CD14-positive monocyte (primary cell): ENCODE measurements at regions not wholly inside any gene's neighbourhood (a gene's known extent, or its start where the extent isn't known, plus 50 kb on each side); places are given as distances from the start of the nearest gene placed in this dataset.

ENCODE experiments used
- DNase-seq, 3 donors: peaks; one replicate each; pipeline ENCODE4 v3.0.0-alpha.2; 2011 to 2022
- H2AFZ ChIP-seq: 2 replicates; pipeline ENCODE4 v1.6.0; 2012; ENCODE audit warnings: mild to moderate bottlenecking, low read depth, low read length, inconsistent platforms; ENCODE audit not compliant: insufficient read depth, poor library complexity, severe bottlenecking
- H3K27ac ChIP-seq, 2 donors: 1 replicate in 1 of 2; 2 replicates in 1 of 2; pipeline ENCODE4 v1.5.1; 2012 to 2013; ENCODE audit warnings: low read length in 2 of 2, control low read depth in 1 of 2, inconsistent platforms in 1 of 2, low read depth in 1 of 2, mild to moderate bottlenecking in 1 of 2
- H3K27me3 ChIP-seq, 2 donors: one replicate each; pipeline versions ENCODE4 v1.6.0 to v1.6.1; 2011 to 2013; ENCODE audit warnings: low read length in 2 of 2; ENCODE audit not compliant: control insufficient read depth in 2 of 2, insufficient read depth in 2 of 2
- H3K36me3 ChIP-seq, 2 donors: replicated peaks in 1 of 2; 1 replicate in 1 of 2; 2 replicates in 1 of 2; pipeline versions ENCODE4 v1.5.1 to v1.6.1; 2012 to 2013; ENCODE audit warnings: low read length in 2 of 2, control low read depth in 1 of 2, inconsistent platforms in 1 of 2, mild to moderate bottlenecking in 1 of 2; ENCODE audit not compliant: insufficient read depth in 2 of 2, control insufficient read depth in 1 of 2
- H3K4me1 ChIP-seq, 2 donors: 1 replicate in 1 of 2; 2 replicates in 1 of 2; pipeline versions ENCODE4 v1.5.1 to v1.6.1; 2012 to 2013; ENCODE audit warnings: low read length in 2 of 2, control low read depth in 1 of 2, inconsistent platforms in 1 of 2, mild to moderate bottlenecking in 1 of 2, moderate library complexity in 1 of 2; ENCODE audit not compliant: insufficient read depth in 2 of 2, control insufficient read depth in 1 of 2
- H3K4me2 ChIP-seq: replicated peaks from 2 replicates; pipeline ENCODE3; 2012; ENCODE audit warnings: low read length, moderate library complexity, mild to moderate bottlenecking; ENCODE audit not compliant: poor library complexity, severe bottlenecking; ENCODE audit errors: extremely low read depth
- H3K4me3 ChIP-seq, 3 experiments: fragments of 200-600 bp in 1 of 3; sonication (generic) in 1 of 3; replicated peaks in 1 of 3; 1 replicate in 2 of 3; 2 replicates in 1 of 3; pipeline ENCODE4 v1.5.1; 2011 to 2013; ENCODE audit warnings: low read length in 3 of 3, mild to moderate bottlenecking in 3 of 3, control low read depth in 2 of 3, low read depth in 2 of 3, inconsistent platforms in 1 of 3, moderate library complexity in 1 of 3
- H3K79me2 ChIP-seq: 2 replicates; pipeline ENCODE4 v1.6.0; 2012; ENCODE audit warnings: mild to moderate bottlenecking, control low read depth, inconsistent platforms, low read length, moderate library complexity; ENCODE audit not compliant: insufficient read depth
- H3K9ac ChIP-seq: 2 replicates; pipeline ENCODE4 v1.6.0; 2017; ENCODE audit warnings: low read length, mild to moderate bottlenecking; ENCODE audit not compliant: insufficient read depth, poor library complexity, severe bottlenecking
- H3K9me3 ChIP-seq, 2 donors: replicated peaks in 1 of 2; 1 replicate in 1 of 2; 2 replicates in 1 of 2; pipeline versions ENCODE4 v1.5.1 to v1.6.1; 2012 to 2013; ENCODE audit warnings: low read length in 2 of 2, control low read depth in 1 of 2; ENCODE audit not compliant: control insufficient read depth in 1 of 2, insufficient read depth in 1 of 2
- H4K20me1 ChIP-seq: 2 replicates; pipeline ENCODE4 v1.6.0; 2012; ENCODE audit warnings: mild to moderate bottlenecking, low read length, control low read depth, moderate library complexity; ENCODE audit not compliant: insufficient read depth
- H3K27ac Mint-ChIP-seq, 7 donors: one replicate each; pipeline ENCODE4 v1.8.0; 2020; ENCODE audit warnings: mild to moderate bottlenecking in 7 of 7, mixed read lengths in 7 of 7, moderate library complexity in 6 of 7, inconsistent platforms in 2 of 7
- H3K27me3 Mint-ChIP-seq, 3 donors: one replicate each; pipeline ENCODE4 v1.8.0; 2021 to 2022; ENCODE audit warnings: low read depth in 3 of 3, mild to moderate bottlenecking in 3 of 3, mixed read lengths in 3 of 3, moderate library complexity in 3 of 3, inconsistent platforms in 1 of 3
- H3K36me3 Mint-ChIP-seq, 2 donors: one replicate each; pipeline ENCODE4 v1.8.0; 2020; ENCODE audit warnings: mixed read lengths in 2 of 2, inconsistent platforms in 1 of 2, mild to moderate bottlenecking in 1 of 2
- H3K4me1 Mint-ChIP-seq: one replicate; pipeline ENCODE4 v1.8.0; 2020; ENCODE audit warnings: mild to moderate bottlenecking, mixed read lengths
- H3K4me3 Mint-ChIP-seq, 2 donors: one replicate each; pipeline ENCODE4 v1.8.0; 2020; ENCODE audit warnings: mild to moderate bottlenecking in 2 of 2, mixed read lengths in 2 of 2, moderate library complexity in 1 of 2
- H3K9me3 Mint-ChIP-seq, 7 donors: one replicate each; pipeline ENCODE4 v1.8.0; 2020 to 2022; ENCODE audit warnings: mixed read lengths in 7 of 7, mild to moderate bottlenecking in 6 of 7, moderate library complexity in 6 of 7, inconsistent platforms in 2 of 7
- WGBS: methylation state at CpG from one replicate; pipeline ENCODE4 v1.1.5; 2013; ENCODE audit warnings: missing lambda C conversion rate; ENCODE audit not compliant: insufficient coverage; 5-methylcytosine and 5-hydroxymethylcytosine counted together
- intact Hi-C, 2 donors: fragments of 100-400 bp; cut with micrococcal nuclease; formaldehyde crosslinking; loops; one replicate each; pipeline versions ENCODE4 v1.15.0 to v1.15.1; 2023
- TF ChIP-seq, protein P1 (sequence below): fragments of 200-600 bp; IDR thresholded peaks from one replicate; pipeline ENCODE4 v1.8.0; 2022; ENCODE audit warnings: antibody characterized with exemption, mild to moderate bottlenecking

GRCh38 chr4:117489107-117489506 lies 403.7 kb upstream of the TRAM1L1 start:
- H3K4me3 ChIP-seq: no peak overlapping the region
- H3K9me3 ChIP-seq: no peaks in the 10 kb centered on the region
- no peaks in the 10 kb centered on the region for H3K9me3 Mint-ChIP-seq
- H3K9ac ChIP-seq: no peak overlapping the region
- no peak for DNase-seq
- TF ChIP-seq, protein P1, sequence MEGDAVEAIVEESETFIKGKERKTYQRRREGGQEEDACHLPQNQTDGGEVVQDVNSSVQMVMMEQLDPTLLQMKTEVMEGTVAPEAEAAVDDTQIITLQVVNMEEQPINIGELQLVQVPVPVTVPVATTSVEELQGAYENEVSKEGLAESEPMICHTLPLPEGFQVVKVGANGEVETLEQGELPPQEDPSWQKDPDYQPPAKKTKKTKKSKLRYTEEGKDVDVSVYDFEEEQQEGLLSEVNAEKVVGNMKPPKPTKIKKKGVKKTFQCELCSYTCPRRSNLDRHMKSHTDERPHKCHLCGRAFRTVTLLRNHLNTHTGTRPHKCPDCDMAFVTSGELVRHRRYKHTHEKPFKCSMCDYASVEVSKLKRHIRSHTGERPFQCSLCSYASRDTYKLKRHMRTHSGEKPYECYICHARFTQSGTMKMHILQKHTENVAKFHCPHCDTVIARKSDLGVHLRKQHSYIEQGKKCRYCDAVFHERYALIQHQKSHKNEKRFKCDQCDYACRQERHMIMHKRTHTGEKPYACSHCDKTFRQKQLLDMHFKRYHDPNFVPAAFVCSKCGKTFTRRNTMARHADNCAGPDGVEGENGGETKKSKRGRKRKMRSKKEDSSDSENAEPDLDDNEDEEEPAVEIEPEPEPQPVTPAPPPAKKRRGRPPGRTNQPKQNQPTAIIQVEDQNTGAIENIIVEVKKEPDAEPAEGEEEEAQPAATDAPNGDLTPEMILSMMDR: no peak
- intact Hi-C loops: no loop called here
- H3K4me2 ChIP-seq: no peak overlapping the region
- no CpG with 5 or more reads among the region's 2 CpGs for WGBS
- no peaks in the 10 kb centered on the region for H3K4me1 ChIP-seq
- H3K4me3 Mint-ChIP-seq: no peak overlapping the region
- peaks cover 0 to 1% (median 0%) of the 10 kb centered on the region in 3 donors for H3K27me3 Mint-ChIP-seq
- H3K79me2 ChIP-seq: no peaks in the 10 kb centered on the region
- H3K27ac ChIP-seq: no peak overlapping the region
- no peak overlapping the region for H2AFZ ChIP-seq
- H3K27me3 ChIP-seq: no peaks in the 10 kb centered on the region
- H3K36me3 ChIP-seq: no peaks in the 10 kb centered on the region
- H4K20me1 ChIP-seq: no peaks in the 10 kb centered on the region
- no peaks in the 10 kb centered on the region for H3K36me3 Mint-ChIP-seq
- H3K4me1 Mint-ChIP-seq: no peaks in the 10 kb centered on the region
- no peak overlapping the region for H3K27ac Mint-ChIP-seq

DNA sequence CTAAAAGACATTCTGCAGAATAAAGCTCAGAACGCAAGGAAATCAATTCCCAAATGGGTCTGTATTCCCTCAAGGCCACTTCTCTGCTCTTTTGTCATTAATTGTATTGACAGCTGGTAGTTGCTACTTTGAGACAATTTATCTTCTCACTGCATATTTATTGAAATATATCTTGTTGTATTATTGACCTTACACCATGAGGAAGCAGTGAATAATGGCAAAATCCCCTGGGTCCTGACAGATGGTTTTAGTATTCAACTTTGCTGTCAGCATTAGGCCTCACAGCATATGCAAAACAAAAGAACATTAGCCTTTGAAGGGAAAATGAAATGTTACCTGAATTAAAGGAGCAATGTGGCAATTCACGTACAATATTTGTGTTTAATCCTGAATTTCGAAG lies 406.1 kb upstream of the TRAM1L1 start:
- H3K4me2 ChIP-seq: no peak overlapping the region
- no peaks in the 10 kb centered on the region for H3K4me1 Mint-ChIP-seq
- H3K79me2 ChIP-seq: no peaks in the 10 kb centered on the region
- intact Hi-C loops: no loop called here
- H3K4me3 ChIP-seq: no peak overlapping the region
- H3K4me1 ChIP-seq: no peaks in the 10 kb centered on the region
- no peak overlapping the region for H3K27ac ChIP-seq
- TF ChIP-seq, protein P1: no peak
- no peaks in the 10 kb centered on the region for H3K9me3 ChIP-seq
- H3K36me3 Mint-ChIP-seq: no peaks in the 10 kb centered on the region
- no peak for DNase-seq
- no peak overlapping the region for H3K9ac ChIP-seq
- no peaks in the 10 kb centered on the region for H4K20me1 ChIP-seq
- no peak overlapping the region for H3K27ac Mint-ChIP-seq
- WGBS: no CpG with 5 or more reads among the region's 3 CpGs
- H2AFZ ChIP-seq: no peak overlapping the region
- no peaks in the 10 kb centered on the region for H3K9me3 Mint-ChIP-seq
- H3K27me3 ChIP-seq: no peaks in the 10 kb centered on the region
- no peak overlapping the region for H3K4me3 Mint-ChIP-seq
- no peaks in the 10 kb centered on the region for H3K27me3 Mint-ChIP-seq
- H3K36me3 ChIP-seq: no peaks in the 10 kb centered on the region
